ENCODE measurements at regions not wholly inside any gene's neighbourhood (a gene's known extent, or its start where the extent isn't known, plus 50 kb on each side); places are given as distances from the start of the nearest gene placed in this dataset.
"Not testable (repeated sequence)": the region's sequence is repeated elsewhere in the genome, so short reads cannot be mapped to it uniquely, and the experiment has no call there.

DNA sequence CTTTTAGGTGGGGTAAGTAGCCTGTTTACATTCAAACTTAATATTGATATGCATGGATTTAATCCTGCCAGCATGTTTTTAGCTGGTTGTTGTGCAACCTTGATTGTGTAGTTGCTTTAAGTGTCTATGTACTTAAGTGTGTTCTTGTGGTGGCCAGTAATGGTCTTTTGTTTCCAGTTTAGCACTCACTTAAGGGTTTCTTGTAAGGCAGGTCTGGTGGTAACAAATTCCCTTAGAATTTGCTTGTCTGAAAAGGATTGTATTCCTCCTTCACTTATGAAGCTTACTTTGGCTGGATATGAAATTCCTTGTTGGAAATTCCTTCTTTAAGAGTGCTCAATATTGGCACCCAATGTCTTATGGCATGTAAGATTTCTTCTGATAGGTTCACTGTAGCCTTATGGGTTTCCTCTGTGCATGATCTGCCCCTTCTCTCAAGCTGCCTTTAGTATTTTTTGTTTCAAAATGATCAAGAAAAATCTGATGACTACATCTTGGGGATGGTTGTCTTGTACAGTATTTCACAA, 289.0 kb upstream of the C1QTNF3 start:
- H3K27ac Mint-ChIP-seq; H3K27me3 Mint-ChIP-seq (ENCODE audit: low read depth); H3K9me3 Mint-ChIP-seq; H3K4me1 Mint-ChIP-seq (ENCODE audit: low read depth); H3K36me3 Mint-ChIP-seq (ENCODE audit: low read depth); H3K4me3 Mint-ChIP-seq: not testable (repeated sequence)

DNA sequence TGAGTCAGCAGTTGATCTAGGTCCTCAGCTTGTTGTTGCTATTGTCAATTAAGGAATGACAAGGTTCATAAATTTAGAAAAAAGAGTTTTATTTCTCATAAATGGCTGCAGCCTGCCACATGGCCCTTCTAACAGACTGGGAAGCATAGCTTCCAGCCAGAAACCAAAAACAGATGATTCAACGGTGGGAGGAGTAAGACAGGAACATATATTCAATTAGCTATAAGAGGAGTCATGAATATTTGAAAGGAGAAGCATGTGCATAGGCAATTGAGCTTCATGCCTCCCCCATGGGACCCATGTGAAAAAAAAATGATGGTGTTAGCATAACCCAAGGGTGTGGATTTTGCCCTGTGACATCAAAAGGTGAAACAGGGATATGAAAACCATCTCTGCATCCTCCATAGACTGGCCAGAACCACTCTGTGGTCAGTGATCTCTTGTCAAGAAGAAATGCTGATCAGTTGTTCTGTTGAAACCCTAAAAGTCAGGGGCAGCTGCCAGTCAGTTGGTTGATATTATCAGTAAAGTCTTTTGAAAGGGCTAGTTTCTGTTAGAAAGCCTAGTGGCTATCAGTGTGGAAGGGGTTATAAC, 296.5 kb upstream of the C1QTNF3 start:
- not testable (repeated sequence) for H3K27me3 Mint-ChIP-seq (ENCODE audit: low read depth); H3K36me3 Mint-ChIP-seq (ENCODE audit: low read depth); H3K4me1 Mint-ChIP-seq (ENCODE audit: low read depth); H3K9me3 Mint-ChIP-seq; H3K27ac Mint-ChIP-seq; H3K4me3 Mint-ChIP-seq

DNA sequence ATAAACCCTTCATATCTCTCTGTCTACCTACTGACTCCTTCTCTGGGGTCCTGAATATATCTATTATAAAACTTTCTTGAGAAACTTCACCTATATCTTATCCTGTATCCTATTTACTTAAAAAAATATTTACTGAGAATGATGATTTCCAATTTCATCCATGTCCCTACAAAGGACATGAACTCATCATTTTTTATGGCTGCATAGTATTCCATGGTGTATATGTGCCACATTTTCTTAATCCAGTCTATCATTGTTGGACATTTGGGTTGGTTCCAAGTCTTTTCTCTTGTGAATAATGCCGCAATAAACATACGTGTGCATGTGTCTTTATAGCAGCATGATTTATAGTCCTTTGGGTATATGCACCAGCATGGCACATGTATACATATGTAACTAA, 301.7 kb upstream of the RAI14 start:
- not testable (repeated sequence) for H3K36me3 Mint-ChIP-seq (ENCODE audit: low read depth); H3K27me3 Mint-ChIP-seq (ENCODE audit: low read depth); H3K4me1 Mint-ChIP-seq (ENCODE audit: low read depth); H3K27ac Mint-ChIP-seq; H3K9me3 Mint-ChIP-seq; H3K4me3 Mint-ChIP-seq

DNA sequence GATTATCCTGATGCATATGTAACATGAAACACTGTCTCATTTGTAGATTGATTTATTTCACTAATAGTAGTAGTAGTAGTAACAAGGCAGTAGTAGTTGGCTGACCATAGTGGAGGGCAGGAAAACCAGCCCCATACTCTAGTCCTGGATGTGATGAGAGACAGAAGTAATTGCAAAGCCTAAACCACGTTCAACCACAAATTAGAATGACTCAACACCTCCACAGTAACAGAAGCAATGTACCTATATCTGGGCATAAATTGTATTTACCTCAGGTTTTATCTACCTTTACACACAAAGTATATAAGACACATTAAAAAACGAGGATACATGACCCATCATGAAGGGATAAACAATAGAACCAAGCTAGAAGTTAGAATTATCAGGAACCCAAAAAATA, 284.7 kb upstream of the RAI14 start:
- H3K27ac Mint-ChIP-seq; H3K27me3 Mint-ChIP-seq (ENCODE audit: low read depth): not testable (repeated sequence)

DNA sequence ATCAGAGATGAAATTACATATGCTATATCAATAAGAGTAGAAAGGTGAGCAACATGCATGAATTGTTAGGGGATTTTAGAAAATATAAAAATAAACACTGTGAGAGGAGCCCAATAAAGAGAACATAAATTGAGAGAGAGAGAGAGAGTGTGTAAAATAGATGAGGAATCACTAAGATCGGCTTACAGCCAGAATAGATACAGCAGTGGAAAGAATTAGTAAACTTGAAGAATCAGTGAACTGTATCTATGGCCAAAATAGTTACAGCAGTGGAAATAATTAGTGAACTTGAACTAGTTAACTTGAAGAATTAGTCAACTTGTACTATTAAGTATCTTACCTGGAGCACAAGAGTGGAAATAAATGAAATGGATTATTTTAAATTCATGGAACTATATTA, 284.3 kb upstream of the RAI14 start:
- not testable (repeated sequence) for H3K27ac Mint-ChIP-seq

More for the DNA sequence above, 284.7 kb upstream of the RAI14 start:
- H3K36me3 Mint-ChIP-seq (ENCODE audit: low read depth); H3K4me3 Mint-ChIP-seq; H3K9me3 Mint-ChIP-seq; H3K4me1 Mint-ChIP-seq (ENCODE audit: low read depth): not testable (repeated sequence)

DNA sequence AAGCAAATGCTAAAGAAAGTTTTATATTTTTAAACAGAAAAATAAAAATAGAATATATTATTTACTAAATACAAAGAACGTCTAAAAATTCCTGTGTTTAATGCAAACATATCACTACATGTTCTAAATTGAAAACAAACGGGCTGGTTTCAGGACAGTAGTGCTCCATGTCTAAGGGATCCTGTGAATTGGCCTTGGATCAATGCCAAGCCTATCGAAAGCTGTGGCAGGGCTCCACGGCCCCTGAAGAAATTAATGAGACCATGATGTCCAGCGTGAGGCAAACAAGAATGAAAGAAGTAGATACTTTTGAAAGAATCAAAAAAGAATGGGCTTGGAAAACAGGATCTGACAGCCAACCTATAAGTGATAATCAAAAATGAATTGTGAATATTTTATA, 283.4 kb upstream of the RAI14 start:
- H3K9me3 Mint-ChIP-seq; H3K4me3 Mint-ChIP-seq; H3K27me3 Mint-ChIP-seq (ENCODE audit: low read depth); H3K36me3 Mint-ChIP-seq (ENCODE audit: low read depth); H3K27ac Mint-ChIP-seq; H3K4me1 Mint-ChIP-seq (ENCODE audit: low read depth): not testable (repeated sequence)

More for the DNA sequence above, 284.3 kb upstream of the RAI14 start:
- H3K4me3 Mint-ChIP-seq; H3K4me1 Mint-ChIP-seq (ENCODE audit: low read depth); H3K36me3 Mint-ChIP-seq (ENCODE audit: low read depth); H3K27me3 Mint-ChIP-seq (ENCODE audit: low read depth); H3K9me3 Mint-ChIP-seq: not testable (repeated sequence)

DNA sequence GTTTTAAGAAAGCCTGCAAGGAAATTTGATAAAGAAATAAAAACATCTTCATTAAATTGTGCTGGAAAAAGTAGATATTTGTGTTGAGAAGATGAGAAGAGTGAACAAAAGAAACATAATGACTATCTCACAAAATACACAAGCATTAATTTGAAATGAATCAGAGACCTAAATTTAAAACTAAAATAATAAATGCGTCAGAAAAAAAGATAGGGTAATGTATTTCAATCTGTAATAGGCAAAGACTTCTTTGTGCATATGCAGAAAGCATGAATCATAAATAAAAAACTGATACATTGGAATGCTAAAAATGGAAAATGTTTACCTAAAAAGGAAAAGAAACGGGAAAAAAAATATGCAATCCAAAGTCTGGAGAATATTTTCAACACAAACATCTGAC, 278.5 kb upstream of the RAI14 start:
- not testable (repeated sequence) for H3K27me3 Mint-ChIP-seq (ENCODE audit: low read depth); H3K27ac Mint-ChIP-seq; H3K4me1 Mint-ChIP-seq (ENCODE audit: low read depth); H3K4me3 Mint-ChIP-seq; H3K36me3 Mint-ChIP-seq (ENCODE audit: low read depth); H3K9me3 Mint-ChIP-seq

DNA sequence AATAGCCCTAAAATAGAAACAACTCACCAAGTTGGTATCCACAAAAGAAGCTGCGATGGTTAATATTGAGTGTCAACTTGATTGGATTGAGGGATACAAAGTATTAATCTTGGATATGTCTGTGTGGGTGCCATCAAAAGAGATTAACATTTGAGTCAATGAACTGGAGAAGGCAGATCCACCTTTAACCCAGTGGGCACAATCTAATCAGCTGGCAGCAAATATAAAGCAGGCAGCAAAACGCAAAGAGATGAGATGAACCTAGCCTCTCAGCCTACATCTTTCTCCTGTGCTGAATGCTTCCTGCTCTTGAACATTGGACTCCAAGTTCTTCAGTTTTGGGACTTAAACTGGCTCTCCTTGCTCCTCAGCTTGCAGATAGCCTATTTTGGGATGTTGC, 277.6 kb upstream of the RAI14 start:
- not testable (repeated sequence) for H3K27me3 Mint-ChIP-seq (ENCODE audit: low read depth); H3K4me3 Mint-ChIP-seq; H3K4me1 Mint-ChIP-seq (ENCODE audit: low read depth); H3K9me3 Mint-ChIP-seq; H3K27ac Mint-ChIP-seq; H3K36me3 Mint-ChIP-seq (ENCODE audit: low read depth)

DNA sequence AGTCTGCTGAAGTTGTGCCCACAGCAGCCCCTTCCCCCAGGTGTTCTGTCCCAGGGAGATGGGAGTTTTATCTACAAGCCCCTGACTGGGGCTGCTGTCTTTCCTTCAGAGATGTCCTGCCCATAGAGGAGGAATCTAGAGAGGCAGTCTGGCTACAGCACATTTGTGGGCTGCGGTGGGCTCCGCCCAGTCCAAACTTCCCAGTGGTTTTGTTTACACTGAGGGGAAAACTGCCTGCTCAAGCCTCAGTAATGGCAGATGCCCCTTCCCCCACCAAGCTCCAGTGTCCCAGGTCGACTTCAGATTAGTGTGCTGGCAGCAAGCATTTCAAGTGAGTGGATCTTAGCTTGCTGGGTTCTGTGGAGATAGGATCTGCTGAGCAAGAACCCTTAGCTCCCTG, 267.4 kb upstream of the RAI14 start:
- H3K4me3 Mint-ChIP-seq: not testable (repeated sequence)

DNA sequence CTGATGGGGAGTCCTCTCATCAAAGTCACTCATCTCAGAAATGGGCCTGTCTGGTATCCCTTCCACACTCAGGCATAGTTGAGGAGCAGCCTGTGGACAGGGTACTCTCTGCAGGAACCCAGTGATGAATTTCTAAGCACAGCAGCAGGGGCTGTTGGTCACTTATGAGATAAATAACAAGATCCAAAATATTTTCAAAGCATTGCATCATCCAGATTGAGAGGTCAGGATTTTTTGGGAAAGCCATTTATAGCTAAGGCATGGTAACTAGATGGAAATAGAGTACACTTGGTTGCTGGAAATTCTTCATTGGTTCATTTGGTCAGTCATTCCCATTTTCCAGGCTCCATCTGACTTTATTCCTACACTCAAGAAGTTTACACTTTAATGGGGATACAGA, 246.8 kb upstream of the RAI14 start:
- Mint-ChIP-seq H3K27me3 (ENCODE audit: low read depth) (peaks cover 4% of the 10 kb centered on the region), H3K4me1 (ENCODE audit: low read depth) (no peaks in the 10 kb centered on the region), H3K4me3 (no peak overlapping the region), H3K36me3 (ENCODE audit: low read depth) (no peaks in the 10 kb centered on the region), H3K9me3 (no peaks in the 10 kb centered on the region), H3K27ac (no peak overlapping the region)

More for the DNA sequence above, 267.4 kb upstream of the RAI14 start:
- not testable (repeated sequence) for H3K4me1 Mint-ChIP-seq (ENCODE audit: low read depth); H3K27ac Mint-ChIP-seq; H3K36me3 Mint-ChIP-seq (ENCODE audit: low read depth); H3K9me3 Mint-ChIP-seq; H3K27me3 Mint-ChIP-seq (ENCODE audit: low read depth)

DNA sequence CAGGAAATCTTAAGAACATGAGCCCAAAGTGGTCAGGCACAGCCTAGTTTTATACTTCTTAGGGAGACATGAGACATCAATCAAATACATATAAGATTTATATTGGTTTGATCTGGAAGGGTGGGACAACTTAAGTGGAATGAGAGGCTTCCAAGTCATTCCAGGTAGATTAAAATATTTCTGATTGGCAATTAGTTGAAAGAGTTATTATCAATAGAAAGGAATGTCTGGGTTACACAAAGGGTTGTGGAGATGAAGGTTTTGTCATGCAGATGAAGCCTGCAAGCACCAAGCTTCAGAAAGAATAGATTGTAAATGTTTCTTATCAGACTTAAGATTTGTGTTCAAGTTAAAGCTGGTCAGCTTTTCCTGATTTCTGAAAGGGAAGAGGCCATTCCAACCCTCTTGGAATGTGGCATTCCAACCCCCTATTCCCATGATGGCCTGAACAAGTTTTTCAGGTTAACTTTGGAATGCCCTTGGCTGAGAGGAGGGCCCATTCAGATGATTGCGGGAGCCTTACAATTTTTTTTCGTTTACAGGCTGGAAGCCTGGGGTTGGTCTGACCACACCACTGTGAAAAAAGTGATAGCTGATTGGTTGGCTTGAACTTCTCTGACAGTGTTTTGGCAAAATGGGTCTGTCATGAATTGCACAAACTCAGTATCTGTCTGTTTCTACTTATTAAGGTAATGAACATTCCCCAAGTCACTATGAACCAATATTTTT, 245.6 kb upstream of the RAI14 start:
- no peaks in the 10 kb centered on the region for H3K36me3 Mint-ChIP-seq (ENCODE audit: low read depth)
- H3K27me3 Mint-ChIP-seq (ENCODE audit: low read depth): peaks cover 4% of the 10 kb centered on the region
- H3K9me3 Mint-ChIP-seq: no peaks in the 10 kb centered on the region
- no peak overlapping the region for H3K4me3 Mint-ChIP-seq
- H3K27ac Mint-ChIP-seq: no peak overlapping the region
- no peaks in the 10 kb centered on the region for H3K4me1 Mint-ChIP-seq (ENCODE audit: low read depth)

DNA sequence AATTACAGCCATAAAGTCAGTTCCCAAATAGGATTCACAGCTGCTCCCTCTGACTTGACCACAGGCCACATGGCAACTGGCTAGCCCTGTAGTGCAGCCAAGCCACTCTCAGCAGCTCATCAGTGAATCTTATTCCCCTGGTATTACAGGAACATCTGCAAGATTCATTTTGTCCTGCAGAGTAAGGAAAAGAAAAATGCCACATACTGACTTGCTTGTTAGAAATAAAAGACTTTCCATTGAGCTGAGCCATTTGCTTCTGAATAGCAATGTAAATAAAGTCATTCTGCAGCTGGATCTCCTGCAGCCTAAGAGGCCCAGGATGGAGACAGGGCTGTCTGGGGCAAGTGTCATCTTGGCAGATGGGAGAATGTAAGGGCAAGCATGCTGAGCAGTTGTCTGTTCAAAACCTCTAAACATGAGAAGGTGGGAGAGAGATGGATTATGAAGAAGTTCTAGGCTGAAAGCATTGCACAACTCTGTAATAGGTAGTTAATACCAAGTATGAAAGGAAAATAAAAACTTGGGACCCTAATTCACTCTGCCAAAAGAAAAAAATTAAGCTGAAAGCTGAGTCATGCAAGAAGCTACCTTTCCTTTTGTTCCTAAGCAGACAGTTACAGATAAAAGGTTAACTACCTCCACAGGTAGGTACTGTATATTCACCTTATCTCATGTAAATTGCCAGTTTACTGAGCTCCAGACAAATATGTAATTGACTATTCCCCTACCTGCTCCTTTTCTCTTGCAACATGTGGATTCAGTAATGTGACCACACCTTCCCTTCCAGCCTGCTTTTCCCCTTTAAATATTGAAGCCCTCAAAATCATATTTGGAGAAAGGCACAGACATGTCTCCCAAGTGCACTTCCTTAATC, 244.4 kb upstream of the RAI14 start:
- H3K4me1 Mint-ChIP-seq (ENCODE audit: low read depth): peaks cover 2% of the 10 kb centered on the region
- H3K9me3 Mint-ChIP-seq: no peaks in the 10 kb centered on the region
- H3K36me3 Mint-ChIP-seq (ENCODE audit: low read depth): no peaks in the 10 kb centered on the region
- H3K27ac Mint-ChIP-seq: no peak overlapping the region
- H3K4me3 Mint-ChIP-seq: no peak overlapping the region
- H3K27me3 Mint-ChIP-seq (ENCODE audit: low read depth): peaks cover 4% of the 10 kb centered on the region

DNA sequence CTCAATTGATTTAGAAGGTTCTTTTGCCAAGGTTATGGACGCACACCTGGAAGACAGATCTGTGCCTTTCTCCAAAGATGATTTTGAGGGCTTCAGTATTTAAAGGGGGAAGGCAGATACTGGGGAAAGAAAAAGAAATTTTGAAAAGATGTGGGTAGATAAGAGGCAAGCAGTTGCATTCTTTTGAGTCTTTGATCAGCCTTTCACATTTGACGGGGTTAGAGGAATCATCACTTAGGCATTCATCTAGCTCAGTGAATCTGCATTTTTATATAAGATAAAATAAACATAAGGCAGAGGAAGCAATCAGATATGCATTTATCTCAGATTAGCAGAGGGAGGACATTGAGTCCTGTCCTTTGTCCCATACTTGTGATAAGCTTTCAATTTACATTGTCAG, 243.4 kb upstream of the RAI14 start:
- Mint-ChIP-seq H3K4me1 (ENCODE audit: low read depth) (peaks cover 2% of the 10 kb centered on the region), H3K9me3 (no peaks in the 10 kb centered on the region), H3K27me3 (ENCODE audit: low read depth) (peaks cover 4% of the 10 kb centered on the region), H3K27ac (no peak overlapping the region), H3K4me3 (no peak overlapping the region), H3K36me3 (ENCODE audit: low read depth) (no peaks in the 10 kb centered on the region)

DNA sequence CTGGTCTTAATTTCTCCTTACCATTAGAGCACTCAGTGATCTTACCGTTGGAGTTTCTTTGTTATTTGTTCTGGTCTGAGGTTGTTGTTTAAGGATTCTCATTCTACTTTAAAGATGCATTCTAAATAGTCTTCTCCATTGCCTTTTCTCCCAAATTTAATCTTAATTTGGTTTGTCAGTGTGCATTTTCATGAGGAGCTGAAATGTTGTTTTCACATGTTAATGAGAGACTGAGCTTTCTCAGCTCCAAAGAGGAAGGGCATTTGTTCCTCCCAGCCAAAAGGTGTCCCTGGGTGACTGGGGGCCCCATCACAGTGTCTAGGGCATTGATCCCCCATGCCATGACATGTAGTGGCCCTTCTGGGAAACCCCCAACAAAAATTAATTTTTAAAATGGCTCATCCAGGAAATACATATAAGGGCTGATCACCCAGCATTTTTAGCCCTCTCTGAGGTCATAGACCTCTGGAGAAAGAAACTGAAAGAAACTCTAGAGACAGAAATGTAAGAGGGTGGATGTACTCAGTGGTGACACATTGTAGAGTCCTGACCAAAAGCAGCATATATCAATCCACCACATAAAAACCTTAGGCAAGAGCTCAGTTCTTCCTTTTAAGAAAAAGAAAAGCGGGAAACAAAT, 240.4 kb upstream of the RAI14 start:
- no peaks in the 10 kb centered on the region for H3K36me3 Mint-ChIP-seq (ENCODE audit: low read depth)
- peaks cover 2% of the 10 kb centered on the region for H3K4me1 Mint-ChIP-seq (ENCODE audit: low read depth)
- H3K4me3 Mint-ChIP-seq: no peak overlapping the region
- H3K27ac Mint-ChIP-seq: no peak overlapping the region
- peaks cover 11% of the 10 kb centered on the region for H3K9me3 Mint-ChIP-seq
- H3K27me3 Mint-ChIP-seq (ENCODE audit: low read depth): peaks cover 4% of the 10 kb centered on the region

All from T-helper 1 cell treated with Interleukin-12 subunit alpha and Interleukin-12 subunit beta and Interleukin-4 antibody, amounts not matched to agents 30 μg/mL and 1 μg/mL, for 36 hours (primary cell).